Activated CD8-positive, alpha-beta memory T cell treated with anti-CD3 and anti-CD28 coated beads, Interleukin-2, amount 50 U/mL, for 48 hours (primary cell): ENCODE measurements at regions not wholly inside any gene's neighbourhood (a gene's known extent, or its start where the extent isn't known, plus 50 kb on each side); places are given as distances from the start of the nearest gene placed in this dataset.
"Not testable (repeated sequence)": the region's sequence is repeated elsewhere in the genome, so short reads cannot be mapped to it uniquely, and the experiment has no call there.

ENCODE experiments used
- DNase-seq: peaks from one replicate; pipeline ENCODE4 v3.0.0-alpha.2; 2020

DNA sequence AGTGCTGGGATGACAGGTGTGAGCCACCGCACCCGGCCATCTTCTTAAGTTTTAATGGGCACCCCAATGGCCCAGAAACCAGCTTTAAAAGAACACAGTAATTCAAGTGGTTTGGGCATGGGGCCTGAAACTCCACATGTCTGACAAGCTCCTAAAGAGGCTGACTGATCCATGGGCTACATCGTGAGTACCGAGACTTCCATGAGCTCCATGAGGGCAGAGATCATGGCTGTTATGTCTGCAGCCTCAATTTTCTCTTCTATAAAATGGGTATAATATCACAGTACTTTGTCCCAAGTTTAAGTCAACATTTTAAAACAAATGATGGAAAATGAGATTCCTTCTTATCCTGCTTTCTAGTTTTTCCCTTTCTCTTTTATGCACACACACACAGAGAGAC lies 397.6 kb upstream of the MAF start:
- DNase-seq: no peak

- no peak for DNase-seq
Measured at GRCh38 chr16:79997257-79997656, 396.7 kb upstream of the MAF start.

DNA sequence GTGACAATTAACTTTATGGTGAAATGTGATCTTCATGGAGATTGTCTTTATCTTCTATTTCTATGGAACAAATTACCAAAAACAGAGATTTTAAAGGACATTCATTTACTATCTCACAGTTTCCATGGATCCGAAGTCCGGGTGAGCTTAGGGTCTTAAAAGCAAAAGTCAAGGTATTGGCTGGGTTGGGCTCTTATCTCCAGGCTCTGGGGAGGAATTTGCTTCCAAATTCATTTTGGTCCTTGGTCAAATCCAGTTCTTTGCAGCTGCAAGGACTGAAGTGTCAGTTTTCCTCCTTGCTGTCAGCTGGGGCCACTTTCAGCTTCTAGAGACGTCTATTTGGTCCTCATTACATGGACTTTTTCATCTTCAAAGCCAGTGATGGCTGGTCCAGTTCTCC lies 395.8 kb upstream of the MAF start:
- no peak for DNase-seq

GRCh38 chr16:79995315-79995714 lies 394.8 kb upstream of the MAF start:
- no peak for DNase-seq

- DNase-seq: no peak
Measured at GRCh38 chr16:79994418-79994817, 393.9 kb upstream of the MAF start.

DNA sequence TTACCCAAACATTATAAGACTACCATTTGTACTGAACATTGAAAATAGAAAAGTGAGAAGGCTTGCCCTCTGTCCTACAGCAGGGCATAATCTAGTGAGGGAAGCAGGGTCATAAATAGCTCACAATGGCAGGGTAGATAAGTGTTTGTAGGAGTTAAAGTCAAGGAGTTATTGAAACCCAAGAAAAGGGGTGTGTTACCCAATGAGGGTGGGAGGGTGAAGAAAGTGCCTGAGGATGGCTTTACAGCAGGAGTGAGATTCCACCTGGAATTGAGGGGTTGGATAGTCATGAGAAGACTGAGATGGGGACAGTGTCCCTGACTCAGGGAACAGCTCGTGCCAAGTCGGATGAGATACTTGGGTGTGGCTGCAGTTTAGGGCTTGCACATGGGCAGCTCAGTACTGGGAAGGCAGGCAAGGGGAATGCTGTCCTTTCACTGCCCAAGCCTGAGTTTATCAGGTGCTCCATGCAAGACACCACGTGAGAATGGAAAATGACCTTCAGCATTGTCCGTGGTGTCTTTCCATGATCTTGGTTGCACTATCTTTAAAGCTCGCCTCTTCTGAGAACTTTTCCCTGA lies 393.2 kb upstream of the MAF start:
- DNase-seq: no peak

DNA sequence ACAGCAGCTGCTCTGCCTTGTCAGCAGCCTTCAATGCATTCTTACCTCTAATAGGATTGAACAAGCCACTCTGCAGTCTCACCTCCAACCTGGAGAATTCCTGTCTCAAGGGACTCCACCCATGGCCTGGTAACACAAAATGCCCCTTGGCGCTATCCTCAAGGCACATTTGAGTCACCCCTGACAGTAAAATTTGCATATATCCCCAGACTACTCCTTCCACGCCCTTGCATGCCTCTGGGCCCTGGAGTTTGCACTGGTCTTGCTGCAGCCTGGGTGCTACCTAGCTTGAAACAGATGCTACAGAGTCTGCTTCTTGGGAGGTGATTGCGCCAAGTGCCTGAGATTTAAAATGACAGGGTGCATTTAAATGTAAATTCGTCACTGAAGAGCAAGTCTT lies 391.4 kb upstream of the MAF start:
- no peak for DNase-seq

DNA sequence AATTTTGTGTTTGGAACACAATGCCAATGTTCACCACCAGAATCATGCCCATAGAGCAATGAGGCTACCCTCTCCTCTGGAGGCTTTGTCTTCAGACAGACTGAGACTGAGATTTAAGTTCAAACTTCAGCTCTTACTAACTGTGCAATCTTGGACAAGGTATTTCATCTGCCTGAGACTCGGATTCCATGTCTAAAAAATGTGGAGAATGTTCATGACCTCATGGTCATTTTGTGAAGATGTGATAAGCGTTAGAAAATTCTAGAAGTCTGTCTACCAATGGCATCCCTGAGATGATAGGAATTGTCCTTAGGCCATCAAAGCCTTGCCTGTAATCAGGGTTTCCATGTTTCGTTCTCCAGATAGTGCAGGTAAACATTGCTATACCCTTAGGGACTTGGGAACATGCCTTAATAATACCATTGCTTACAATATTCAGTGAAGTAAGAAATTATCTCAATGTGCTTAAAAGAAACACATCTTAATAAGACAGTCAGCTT lies 388.2 kb upstream of the MAF start:
- DNase-seq: no peak

DNA sequence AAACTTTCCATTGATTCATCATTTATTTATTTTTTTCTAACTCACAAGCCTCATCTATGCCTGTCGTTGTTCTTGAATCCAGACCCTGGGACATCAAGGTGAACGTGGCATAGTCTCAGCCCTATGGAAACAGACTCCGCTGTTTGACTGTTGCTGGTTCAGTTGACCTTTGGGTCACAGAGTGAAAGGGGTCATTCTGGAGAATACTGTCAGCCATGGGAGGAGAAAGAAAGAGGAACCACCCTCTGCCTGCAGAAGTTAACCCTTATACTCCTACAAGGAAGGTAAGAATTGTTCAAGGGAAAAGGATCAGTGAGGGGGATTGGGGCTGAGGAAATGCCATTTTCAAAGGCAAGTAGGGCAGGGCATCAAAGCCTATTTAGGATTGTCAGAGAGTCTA lies 387.6 kb upstream of the MAF start:
- DNase-seq: no peak

GRCh38 chr16:79986352-79986751 lies 385.8 kb upstream of the MAF start:
- DNase-seq: no peak

- DNase-seq: no peak
Measured at GRCh38 chr16:79985606-79986005, 385.1 kb upstream of the MAF start.

- DNase-seq: not testable (repeated sequence)
Measured at GRCh38 chr16:79984149-79984548, 383.6 kb upstream of the MAF start.

DNA sequence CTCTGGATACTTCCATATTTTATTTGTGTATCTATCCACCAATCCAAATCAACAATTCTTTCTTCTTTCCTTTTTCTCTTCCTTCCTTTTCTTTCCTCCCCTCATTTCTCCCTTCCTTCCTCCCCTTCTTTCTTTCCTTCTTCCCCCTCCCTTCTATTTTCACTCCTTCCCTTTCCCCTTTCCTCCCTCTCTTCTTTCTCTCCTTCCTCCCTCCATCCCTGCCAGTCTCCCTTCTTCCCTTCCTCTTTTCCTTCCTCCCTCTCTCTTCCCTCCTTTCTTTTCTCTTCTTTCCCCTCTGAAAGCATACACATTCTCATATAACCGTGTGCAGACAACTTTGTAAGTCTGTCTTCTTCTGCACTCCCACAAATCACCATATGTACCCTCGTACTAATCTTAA lies 382.3 kb upstream of the MAF start:
- no peak for DNase-seq

- no peak for DNase-seq
Measured at GRCh38 chr16:79982361-79982760, 381.8 kb upstream of the MAF start.

DNA sequence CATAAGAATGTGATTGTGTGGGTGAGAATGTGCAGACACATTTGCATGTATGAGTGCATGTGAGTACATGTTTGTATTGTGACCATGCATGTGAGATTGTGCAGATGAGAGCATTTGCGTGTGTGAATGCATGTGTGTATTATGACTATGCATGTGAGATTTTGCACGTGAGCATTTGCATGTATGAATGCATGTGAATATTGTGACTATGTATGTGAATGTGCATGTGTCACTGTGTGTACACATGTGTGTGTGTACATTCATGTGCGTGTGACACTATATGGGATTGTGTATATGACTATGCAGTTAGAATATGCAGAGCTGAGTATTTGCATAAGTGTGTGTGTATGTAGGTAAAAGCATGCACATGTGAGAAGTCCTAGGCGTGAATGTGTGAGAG lies 381.3 kb upstream of the MAF start:
- no peak for DNase-seq

- DNase-seq: no peak
Measured at GRCh38 chr16:79980650-79981521, 380.3 kb upstream of the MAF start.

- no peak for DNase-seq
Measured at GRCh38 chr16:79977940-79978836, 377.7 kb upstream of the MAF start.

- no peak for DNase-seq
Measured at GRCh38 chr16:79973320-79973719, 372.8 kb upstream of the MAF start.

DNA sequence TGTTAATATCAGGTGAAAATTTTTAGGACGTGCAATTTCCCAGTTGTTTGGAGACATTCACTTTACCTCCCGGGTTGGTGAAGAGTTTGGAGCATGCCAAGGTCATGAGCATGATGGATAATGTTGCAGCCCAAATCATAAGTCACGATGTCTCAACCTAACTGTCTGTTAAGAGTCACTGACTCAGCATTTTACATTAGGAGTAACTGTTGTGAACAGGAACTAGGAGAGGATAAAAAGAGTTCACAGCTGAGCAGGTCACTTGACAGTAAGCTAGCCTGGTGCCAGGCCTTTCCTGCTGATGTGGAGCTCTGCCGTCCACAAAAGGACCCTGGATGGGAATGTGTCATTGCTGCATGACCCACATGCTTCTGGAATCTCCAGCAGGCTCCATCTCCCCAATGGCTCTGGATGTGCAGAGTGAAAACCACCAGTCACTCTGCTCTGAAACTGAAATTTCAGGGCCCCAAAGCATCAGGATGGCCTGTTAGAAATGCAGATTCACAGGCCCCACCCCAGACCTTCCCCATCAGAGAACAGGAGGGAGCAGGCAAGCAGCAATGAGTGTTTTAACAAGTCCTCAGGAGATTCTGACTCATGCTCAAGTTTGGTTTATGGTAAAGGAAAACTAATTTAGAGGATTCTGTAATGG lies 371.6 kb upstream of the MAF start:
- DNase-seq: no peak

DNA sequence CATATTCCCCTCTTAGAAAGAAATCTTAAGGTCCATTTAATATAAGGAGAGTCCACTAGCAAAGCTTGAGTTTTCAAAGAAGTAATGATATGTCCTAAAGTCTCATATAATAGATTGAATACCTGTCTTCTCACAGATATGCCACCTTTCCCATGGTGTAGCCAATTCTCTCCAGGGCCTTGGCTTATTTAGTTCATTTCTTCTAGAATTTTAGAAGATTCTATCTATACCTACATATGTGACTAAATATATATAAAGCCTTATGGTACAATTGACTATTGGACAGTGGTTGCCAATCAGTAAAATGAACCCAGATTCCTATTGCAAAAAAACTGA lies 370.7 kb upstream of the MAF start:
- no peak for DNase-seq

GRCh38 chr16:79970551-79971236 lies 370.2 kb upstream of the MAF start:
- DNase-seq: no peak

DNA sequence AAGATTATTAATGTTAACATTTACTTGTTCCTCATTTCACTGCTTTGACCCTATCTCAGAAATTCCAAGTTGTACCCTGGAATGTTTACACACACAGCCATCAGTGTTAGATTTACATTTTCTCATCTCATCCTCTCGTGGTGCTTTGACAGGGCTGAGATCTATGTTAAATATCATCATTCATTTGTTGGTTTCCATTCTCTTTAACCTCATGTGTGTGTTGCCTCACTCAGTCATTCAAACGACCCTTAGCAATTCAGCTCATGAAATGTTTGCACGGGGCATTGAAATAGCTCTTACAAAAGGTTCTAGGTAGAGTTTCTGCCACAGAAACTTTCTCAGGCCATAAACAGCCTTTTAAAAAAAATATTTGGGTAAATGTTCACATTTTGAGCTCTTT lies 369.6 kb upstream of the MAF start:
- DNase-seq: no peak

GRCh38 chr16:79969458-79969857 lies 368.9 kb upstream of the MAF start:
- DNase-seq: no peak
